ENCODE measurements at regions not wholly inside any gene's neighbourhood (a gene's known extent, or its start where the extent isn't known, plus 50 kb on each side); places are given as distances from the start of the nearest gene placed in this dataset.

- no peak for TF ChIP-seq CTCF (IDR thresholded peaks at IDR 0.05; ENCODE audit: control extremely low read depth in 1 of 3, insufficient read depth in 1 of 3, low read depth in 1 of 3, low read length in 3 of 3)
- TF ChIP-seq SAP30 (IDR thresholded peaks at IDR 0.05; ENCODE audit: insufficient read depth, insufficient replicate concordance, low read length), result no peak
- TF ChIP-seq POU5F1 (IDR thresholded peaks at IDR 0.05; ENCODE audit: low read depth, low read length), result no peak
- no peak for TF ChIP-seq KDM5A (IDR thresholded peaks at IDR 0.05; ENCODE audit: low read length)
- TF ChIP-seq ASH2L (IDR thresholded peaks at IDR 0.05; ENCODE audit: low read length), result no peak
- no peak for TF ChIP-seq CREB1 (IDR thresholded peaks at IDR 0.05)
Observed at GRCh38 chr6:143620447-143620846, 57.3 kb upstream of the PHACTR2 start (continued).

Data from H1 (cell line).